GM18519 (cell line): ENCODE measurements at regions not wholly inside any gene's neighbourhood (a gene's known extent, or its start where the extent isn't known, plus 50 kb on each side); places are given as distances from the start of the nearest gene placed in this dataset.

Experiments
- ATAC-seq: cut with Tn5 transposase; IDR thresholded peaks from one replicate; pipeline ENCODE4 v1.9.1; 2021; ENCODE audit warnings: mild to moderate bottlenecking, moderate library complexity; ENCODE audit not compliant: unreplicated experiment, low FRiP score

DNA sequence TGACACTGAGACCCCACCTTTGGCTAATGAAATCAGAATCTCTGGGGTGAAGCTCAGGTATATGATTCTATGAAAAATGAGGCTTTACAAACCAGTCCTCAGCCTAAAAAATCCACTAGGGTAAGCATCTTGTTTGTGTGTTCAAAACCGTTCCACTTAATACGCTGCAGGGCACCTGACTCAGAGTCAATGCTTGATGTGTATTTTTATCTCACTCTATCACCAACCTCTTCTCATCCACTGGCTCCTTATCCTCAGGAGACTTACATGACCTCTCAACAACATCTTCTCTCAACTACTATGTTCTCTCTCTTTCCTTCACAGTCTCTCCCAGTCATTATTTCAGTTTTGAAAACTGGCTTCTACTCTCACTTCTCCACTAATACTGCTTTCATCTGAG is 153.3 kb upstream of the KCNN2 start:
- ATAC-seq = no peak

DNA sequence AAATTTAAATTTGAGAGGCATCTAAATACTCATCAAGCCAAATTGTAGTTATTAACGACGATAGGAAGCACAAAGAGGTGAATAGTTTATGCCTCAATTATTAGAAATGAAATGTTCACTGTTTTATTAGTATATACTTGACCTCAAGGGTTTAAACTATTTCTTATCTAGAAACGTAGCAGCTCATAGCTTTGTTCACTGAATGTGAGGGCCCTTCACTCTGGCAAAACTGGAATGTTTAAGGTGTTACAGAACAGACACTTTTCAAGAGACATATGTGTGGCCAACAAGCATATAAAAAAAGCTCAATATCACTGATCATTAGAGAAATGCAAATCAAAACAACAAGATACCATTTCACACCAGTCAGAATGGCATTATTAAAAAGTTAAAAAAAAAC is 151.2 kb upstream of the KCNN2 start:
- ATAC-seq = no peak

DNA sequence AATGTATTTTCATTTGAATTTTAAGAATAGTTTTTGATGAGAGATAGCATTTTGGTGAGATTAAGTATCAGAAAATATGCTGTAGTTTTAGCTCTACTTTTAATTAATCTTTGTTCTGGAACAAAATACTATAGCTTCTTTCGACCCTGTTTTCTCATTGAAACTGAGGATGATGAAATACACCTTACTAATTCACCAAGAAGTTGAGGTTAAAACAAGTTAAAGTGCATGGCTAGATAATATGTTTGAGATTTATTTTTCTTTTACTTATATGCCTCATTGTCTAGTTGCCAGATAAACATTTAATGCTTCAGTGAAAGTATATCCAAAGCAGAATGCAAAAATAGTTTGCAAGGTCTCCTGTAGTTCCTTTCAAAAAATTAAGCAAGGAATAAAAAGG is 140.1 kb upstream of the KCNN2 start:
- ATAC-seq = no peak

DNA sequence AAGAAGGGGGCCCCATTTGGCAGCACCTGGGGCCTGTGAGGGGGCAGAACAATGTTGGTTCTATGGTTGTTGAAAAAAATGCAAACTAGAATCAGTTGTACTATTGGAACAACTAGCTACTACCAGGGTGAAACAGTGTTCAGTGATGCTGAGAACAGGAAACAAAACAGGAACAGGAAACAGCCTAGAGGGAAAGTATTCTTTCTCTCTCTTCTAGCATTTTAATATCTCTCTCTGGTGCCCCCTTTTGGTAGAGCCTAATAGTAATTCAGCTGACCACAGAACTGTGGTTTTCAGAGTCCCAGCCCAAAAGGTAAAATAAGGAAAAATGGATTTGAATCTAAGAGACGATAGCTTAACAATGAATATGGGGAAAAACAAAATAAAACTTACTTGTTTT is 138.0 kb upstream of the KCNN2 start:
- peak; percentile 90 for ATAC-seq

DNA sequence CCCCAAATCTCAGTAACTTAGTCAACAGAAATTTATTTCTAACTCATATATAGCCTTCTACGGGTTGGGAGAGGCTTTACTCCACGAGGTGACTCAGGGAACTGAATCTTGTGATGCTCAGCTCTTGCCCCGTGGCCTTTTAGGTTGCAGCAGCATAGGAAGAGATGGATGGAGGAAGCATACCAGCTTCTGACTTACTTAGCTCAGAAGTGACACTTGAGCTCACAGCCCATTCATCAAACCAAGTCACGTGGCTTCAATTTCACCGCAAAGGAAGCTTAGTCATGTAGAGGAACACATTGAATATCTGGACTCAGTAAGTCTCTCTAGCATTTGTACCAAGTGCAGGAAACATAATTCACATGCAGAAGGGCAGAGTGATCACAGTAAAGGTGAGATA is 124.1 kb upstream of the KCNN2 start:
- no peak for ATAC-seq

DNA sequence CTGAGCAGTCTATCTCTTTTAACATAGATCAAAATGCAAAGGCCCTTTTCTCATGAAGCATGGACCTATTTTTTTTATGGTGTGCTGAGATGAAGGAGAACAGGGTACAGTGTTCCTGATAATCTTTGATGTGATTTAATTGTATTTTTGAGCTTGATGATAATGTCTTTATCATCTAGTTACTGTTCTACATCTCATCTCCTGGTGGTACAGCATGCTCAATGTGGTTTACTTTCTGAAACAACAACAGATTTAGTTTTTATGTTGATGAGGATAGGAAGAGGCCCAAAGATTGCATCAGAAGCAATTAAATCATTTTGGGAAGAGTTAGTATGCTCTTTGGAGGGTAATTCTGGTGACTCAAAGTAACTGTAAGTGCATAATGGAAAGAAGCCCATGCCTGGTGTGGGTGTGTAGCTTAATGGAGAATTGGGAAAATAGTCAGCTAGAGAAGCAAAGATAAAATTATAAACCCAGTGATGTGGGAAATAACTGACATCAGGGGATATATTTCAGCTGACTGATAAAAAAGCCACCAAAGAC is 123.0 kb upstream of the KCNN2 start:
- ATAC-seq = no peak

DNA sequence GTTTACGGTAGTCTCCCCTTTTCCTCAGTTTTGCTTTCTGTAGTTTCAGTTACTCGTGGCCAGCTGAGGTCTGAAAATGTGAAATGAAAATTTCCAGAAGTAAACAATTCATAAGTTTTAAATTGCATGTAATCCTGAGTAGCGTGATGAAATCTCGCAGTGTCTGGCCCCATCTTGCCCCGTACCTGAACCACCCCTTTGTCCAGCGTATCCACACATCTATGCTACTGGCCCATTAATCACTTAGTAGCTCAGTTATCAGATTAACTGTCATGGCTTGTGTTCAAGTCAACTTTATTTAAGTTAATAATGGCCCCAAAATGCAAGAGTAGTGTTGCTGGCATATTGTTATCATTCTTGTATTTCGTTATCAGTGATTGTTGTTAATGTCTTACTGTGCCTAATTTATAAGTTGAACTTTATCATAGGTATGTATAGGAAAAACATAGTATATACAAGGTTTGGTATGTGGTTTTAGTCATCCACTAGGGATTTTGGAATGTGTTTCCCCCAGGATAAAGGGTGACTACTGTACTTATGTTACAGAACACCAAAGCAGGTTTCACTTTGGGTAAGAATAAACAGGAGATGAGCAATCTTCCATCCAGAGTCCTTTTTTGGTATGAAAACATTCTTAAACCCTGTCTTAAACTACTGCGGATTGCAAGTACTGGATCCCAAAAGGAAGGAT is 118.4 kb upstream of the KCNN2 start:
- ATAC-seq = no peak

DNA sequence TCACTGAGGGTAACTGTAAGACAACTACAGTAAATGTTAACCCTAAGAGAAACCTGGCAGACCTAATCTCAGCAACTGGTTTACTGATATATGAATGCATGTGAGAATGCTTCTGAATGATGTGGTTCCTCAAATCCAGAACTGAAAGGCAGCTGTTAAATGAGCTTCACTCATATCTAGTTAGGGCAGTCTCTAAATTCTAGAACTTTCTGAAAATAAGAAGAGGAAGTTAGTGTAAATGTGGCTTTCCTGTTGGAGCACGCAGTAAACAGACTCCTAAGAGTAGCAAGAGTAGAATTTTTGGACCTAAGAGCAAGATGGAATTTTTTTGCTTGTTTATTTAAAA is 117.9 kb upstream of the KCNN2 start:
- ATAC-seq = no peak

DNA sequence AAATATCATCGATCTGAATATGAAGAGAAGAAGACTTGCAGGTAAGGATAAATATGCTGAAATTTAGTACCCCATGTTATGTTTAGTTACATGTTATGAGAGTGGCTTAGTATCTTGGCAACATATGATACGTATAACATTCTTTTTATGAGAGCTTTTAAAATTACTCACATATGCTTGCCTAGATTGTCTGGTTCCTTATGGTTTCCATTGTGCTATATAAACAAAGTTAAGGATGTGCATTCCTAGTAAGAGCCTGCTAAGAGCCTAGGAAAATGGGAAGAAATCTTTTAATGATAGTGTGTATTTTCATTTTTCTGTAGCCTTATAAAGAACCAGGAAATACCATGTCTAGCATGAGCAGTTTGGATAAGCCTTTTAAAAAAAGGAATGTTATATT is 112.0 kb upstream of the KCNN2 start:
- ATAC-seq = no peak

DNA sequence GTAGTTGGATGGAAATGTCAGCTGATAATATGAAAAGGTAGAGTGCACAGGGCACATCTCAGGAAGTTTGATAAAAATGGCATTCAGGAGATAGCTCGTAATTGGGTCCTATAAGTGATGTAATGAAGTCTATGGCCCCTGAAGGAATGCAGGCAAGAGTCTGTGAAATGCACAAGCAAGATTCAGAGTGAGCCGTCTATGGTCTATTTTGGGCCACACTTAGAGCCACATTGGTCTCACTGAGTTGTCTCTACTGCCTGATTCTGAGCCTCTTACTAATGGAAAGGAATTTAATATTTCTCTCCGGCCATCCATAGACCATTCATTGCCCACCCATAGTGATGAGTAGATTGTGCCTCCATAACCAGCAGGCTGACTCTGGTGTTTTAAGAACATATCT is 111.3 kb upstream of the KCNN2 start:
- ATAC-seq = no peak

DNA sequence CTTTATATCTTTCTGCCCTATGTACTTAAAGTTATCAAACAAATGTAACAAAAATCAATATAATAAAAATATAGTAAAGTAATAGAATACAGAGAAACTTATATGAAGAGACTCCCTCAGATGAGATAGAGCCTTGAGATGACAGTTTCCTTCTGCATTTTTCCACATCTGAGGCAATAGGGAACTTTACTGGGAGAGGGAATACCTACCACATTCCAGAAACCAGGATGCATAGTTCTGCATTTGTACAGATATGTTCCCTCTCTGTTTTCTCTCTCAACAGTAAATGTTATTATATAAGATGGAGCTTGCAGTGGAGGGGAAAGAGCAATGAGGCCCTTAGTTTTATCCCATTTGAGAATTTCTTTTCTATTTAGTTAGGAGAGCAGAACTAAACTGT is 109.6 kb upstream of the KCNN2 start:
- ATAC-seq = no peak

DNA sequence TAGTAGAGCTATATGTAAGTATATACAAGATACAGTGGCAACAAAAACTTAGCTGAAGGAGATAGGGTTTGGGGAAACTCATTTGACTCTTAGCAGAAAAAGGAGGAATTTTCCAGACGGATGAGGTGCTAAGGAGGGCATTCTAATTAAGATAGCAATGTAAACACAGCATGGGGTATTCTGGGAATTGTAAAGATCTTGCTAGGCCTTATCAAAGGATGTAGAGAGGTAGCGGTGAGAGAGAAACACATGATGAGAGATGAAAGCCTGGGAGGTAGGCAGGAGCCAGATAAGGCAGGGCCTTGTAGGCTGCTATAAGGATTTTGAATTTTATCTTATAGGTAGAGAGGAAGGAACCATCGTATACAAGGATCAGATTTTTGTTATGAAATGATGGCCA is 106.6 kb upstream of the KCNN2 start:
- no peak for ATAC-seq

DNA sequence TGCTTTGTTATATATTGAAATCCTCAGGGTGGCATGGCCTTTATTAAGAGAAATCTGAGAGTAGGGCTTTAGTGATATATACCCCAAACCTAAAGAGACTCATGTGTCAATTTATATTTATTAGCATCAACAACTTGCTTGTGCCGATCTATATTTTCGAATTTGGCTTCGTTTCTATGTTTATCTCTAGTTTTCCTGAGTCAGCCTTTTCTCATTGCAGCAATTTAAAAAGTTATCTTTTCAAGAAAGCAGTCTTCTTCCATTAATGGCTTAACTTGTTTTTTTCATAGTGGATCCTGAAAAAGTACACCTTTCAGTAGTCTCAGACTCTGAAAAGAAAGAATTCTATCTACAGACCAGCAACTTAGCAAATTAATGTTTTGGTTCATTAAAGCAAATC is 99.9 kb upstream of the KCNN2 start:
- ATAC-seq = no peak

DNA sequence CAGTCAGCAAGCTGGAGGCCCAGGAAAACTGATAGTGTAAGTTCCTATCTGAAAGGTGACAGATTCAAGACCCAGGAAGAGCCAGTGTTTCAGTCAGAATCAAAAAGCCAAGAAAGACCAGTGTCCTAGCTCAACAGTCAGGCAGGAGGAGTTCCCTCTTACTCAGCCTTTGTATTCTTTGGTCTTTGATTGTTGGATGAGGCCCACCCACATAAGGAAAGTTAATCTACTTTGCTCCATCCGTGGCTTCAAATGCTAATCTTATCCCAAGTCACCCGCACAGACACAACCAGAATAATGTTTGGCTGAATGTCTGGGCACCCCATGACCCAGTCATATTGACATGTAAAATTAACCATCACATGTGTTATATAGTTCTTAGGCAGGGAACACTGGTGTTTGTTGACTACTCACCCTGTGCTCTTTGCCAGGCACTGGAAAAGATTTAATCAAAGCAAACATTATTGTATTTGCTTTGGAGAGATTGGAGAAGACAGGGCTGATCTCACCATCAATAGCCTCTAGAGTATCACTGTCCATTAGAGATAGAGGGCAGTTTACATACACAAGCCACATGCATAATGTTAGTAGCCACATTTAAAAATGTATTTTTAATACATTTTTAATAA is 96.3 kb upstream of the KCNN2 start:
- no peak for ATAC-seq

DNA sequence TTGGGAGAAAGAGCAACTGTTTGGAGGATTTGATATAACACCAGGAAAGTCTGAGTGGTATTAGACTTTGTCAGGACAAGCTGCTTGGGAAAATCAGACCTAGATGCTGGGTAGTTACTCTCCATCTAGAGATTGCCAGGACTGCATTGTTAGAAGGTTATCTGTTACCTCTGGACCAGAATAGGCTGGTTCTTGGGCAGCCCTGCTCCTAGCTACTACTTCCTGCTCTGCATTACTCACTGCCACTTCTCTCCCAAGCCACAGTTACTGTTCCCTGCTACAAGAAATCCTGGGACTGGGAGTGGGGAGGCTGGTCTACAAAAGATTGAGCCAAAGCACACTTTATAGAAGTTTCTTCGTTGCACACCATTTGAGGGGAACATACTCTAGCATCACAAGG is 95.5 kb upstream of the KCNN2 start:
- ATAC-seq = no peak

DNA sequence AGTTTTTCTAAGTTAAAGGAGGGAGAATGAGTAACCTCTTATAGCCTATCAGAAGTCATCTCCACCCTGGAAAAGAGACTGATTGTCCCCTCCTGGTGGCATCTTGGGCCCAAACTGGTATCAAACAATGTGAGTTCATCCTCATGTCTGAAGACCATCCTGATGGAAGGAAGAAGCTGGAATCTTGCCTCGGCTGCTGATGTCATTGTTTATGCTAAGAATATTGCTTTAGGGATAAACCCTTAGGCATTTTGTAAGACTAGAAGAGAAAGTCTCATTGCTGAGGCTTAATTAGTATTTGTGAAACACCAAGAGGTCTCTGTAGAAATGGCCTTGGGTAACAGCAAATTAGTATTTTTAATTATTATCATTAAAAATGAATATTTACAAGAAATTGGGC is 65.7 kb upstream of the KCNN2 start:
- no peak for ATAC-seq

DNA sequence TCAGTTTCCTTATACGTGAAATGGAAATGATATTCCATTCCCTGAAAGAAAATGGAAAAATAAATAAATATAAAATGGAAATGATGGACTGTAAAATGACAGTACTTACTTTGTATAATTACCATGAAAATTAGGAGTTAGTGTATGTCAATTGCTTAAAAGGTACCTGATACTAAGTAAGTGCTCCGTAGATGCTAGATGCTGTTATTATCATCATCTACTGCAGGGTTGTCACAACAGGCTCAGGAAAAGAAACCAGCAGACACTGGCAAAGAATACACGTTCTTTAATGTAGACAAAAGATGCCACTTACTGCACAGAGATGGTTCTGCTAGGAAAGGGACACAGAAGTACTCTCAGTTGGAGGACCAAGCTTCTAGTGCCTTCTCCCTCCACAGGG is 64.0 kb upstream of the KCNN2 start:
- no peak for ATAC-seq

DNA sequence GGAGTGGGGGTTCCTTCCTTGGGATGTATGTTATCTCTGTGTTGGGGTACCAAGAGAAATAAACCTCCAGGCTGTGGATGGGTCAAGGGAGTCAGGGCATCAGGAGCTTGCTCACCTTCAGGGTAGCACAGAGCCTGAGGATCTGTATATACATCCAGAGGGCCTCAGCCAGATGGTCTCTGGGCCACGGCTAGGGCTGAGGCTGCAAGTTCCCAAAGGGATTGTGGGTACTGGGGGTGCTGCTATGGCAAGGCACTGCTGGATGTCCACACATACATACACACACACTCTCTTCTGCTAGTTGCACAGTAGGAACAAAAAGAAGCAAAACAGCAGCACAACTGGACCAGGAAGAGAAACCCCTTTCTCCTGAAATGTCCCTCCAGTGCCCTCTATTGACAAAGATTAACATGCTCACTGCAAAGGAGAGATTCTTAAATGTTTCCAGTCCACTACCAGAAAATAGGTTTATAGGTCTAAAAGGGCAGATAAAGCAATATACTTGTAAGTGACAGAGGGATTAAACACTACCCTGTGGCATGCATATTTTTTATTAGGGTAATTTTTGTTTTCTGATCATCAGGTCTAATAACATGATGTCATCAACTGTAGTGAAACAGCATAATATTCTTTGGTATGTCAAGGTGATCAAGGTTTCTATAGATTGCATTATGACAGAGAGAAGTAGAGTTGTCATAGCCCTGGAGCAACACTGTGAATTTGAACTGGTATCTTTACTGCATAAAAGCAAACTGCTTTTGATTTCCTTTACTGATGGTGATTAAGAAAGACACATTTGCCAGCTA is 56.3 kb upstream of the KCNN2 start:
- ATAC-seq = peak; percentile 73

DNA sequence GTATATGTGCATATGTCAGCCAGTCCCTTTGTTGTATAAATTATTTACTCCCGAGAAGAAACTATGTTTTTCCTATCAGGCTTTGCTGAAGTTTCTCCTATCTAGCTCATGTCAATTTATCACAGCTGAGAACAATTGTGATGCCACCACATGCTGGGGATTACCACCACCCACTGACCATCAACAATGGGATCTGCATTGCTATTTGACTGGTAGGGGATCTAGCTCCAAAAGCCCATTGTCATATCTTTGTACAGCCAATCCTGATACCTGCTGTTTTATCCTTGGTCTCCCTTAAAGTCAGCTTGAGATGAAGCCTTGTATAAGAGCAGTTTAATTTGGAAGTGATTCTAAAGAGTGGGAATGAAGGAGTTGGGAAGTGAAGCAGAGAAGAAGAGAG is 53.9 kb upstream of the KCNN2 start:
- no peak for ATAC-seq

DNA sequence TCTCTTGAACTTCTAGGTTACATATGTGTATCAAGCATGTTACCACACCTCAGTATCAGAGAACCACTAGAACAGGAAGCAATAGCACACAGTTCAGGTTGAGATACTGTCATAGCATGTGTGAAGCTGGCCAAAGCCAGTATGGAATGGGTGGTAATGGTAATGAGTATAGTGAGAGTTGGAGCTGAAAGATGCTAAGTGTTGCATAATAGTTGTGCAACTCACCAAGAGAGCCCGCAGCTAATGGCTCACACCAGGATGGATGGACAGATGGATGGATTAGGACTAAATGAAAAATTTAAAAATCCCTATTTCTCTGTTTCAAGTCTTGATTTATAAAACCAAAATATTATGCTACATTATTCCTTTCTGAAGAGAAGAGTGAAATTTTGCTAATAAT is 53.4 kb upstream of the KCNN2 start:
- ATAC-seq = no peak

DNA sequence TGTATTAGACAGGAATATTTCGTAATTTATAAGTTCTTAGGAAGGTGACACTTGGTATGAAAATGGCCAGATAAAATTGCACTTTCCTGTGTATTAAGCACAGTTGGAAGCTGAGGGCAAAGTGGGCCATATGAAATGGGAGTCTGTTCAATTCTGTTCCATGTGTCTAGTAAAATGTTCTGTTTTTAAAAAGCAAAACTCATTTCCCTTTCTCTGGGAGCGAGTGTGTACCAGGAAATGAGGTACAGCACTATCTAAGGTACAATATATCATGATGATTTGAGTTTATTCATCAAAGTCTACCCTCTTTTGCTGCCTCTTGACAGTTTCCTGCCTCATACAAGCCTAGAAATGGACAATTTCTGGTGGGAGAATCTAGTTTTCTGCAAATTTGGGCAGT is 51.2 kb upstream of the KCNN2 start:
- ATAC-seq = no peak

DNA sequence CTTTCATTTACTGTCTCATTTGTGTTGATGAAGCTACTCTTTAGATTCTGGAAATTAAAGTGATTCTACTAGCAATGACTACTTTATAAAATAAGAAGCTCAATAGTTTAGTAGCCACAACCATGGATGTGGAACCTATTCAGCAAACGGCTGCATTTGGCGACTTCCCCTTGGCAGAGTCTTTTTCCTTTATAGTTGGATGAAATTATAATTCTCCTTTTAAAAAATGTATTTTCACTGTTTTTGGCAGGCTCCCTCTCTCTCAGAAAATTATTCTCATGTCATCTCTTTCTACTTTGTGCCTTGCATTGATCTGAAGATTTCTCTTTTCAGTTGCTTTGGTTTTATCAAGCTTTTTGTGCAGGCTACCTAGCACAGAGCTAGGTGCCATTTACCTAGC is 50.6 kb upstream of the KCNN2 start:
- ATAC-seq = no peak
